HEK293 (cell line): ENCODE measurements at regions not wholly inside any gene's neighbourhood (a gene's known extent, or its start where the extent isn't known, plus 50 kb on each side); places are given as distances from the start of the nearest gene placed in this dataset.

Experiments used
- CTCF ChIA-PET: fragments of 350-600 bp; formaldehyde crosslinking; extraction: SDS; loops from one replicate; lab custom pipeline; 2021; ENCODE audit warnings: antibody characterized with exemption; lab: Yijun Ruan, JAX
- POLR2A ChIA-PET: fragments of 300-600 bp; formaldehyde crosslinking; extraction: SDS; loops from one replicate; lab custom pipeline; 2020; ENCODE audit warnings: antibody characterized with exemption, inconsistent platforms; lab: Yijun Ruan, JAX
- H3K27ac ChIP-seq: fragments of 200-500 bp; sonication (Bioruptor generic); 2 replicates; pipeline ENCODE4 v1.5.1; 2014; ENCODE audit warnings: low read depth, low read length, control low read depth, inconsistent platforms; ENCODE audit errors: extremely low read depth
- H3K36me3 ChIP-seq, 2 experiments: fragments of 200-500 bp in 1 of 2; sonication (Bioruptor generic) in 1 of 2; 1 replicate in 1 of 2; 2 replicates in 1 of 2; pipeline ENCODE4 v1.5.1; 2014 to 2017; ENCODE audit warnings: inconsistent platforms in 2 of 2, low read length in 2 of 2; ENCODE audit not compliant: control insufficient read depth in 2 of 2, insufficient read depth in 1 of 2
- H3K4me1 ChIP-seq: fragments of 200-500 bp; sonication (Bioruptor generic); 2 replicates; pipeline ENCODE4 v1.5.1; 2014; ENCODE audit warnings: mild to moderate bottlenecking, low read length, inconsistent platforms; ENCODE audit not compliant: control insufficient read depth, insufficient read depth
- H3K4me3 ChIP-seq: 2 replicates; pipeline ENCODE4 v1.5.1; 2011; ENCODE audit warnings: low read depth, mild to moderate bottlenecking, control low read depth, low read length, moderate library complexity
- H3K9me3 ChIP-seq: fragments of 200-500 bp; sonication (Bioruptor generic); 2 replicates; pipeline ENCODE4 v1.5.1; 2014; ENCODE audit warnings: low read depth, low read length, inconsistent platforms; ENCODE audit not compliant: control insufficient read depth, insufficient read depth
- GFI1B ChIP-seq: fragments of 450-650 bp; formaldehyde crosslinking; IDR thresholded peaks from 2 replicates; pipeline ENCODE4 v1.5.1; 2016; ENCODE audit warnings: missing biosample characterization, missing genetic modification characterization
- GLIS1 ChIP-seq: fragments of 450-650 bp; formaldehyde crosslinking; IDR thresholded peaks from 2 replicates; pipeline ENCODE4 v1.5.1; 2016; ENCODE audit warnings: missing biosample characterization, missing genetic modification characterization
- SP7 ChIP-seq: fragments of 450-650 bp; formaldehyde crosslinking; IDR thresholded peaks from 2 replicates; pipeline ENCODE4 v1.5.1; 2016; ENCODE audit warnings: missing biosample characterization, missing genetic modification characterization
- ZBTB1 ChIP-seq: fragments of 450-650 bp; formaldehyde crosslinking; IDR thresholded peaks from 2 replicates; pipeline ENCODE4 v1.5.1; 2016; ENCODE audit warnings: missing biosample characterization, missing genetic modification characterization
- ZNF184 ChIP-seq: fragments of 450-650 bp; IDR thresholded peaks from 2 replicates; pipeline ENCODE4 v1.5.1; 2018; ENCODE audit warnings: missing biosample characterization, mild to moderate bottlenecking, missing genetic modification characterization
- ZNF239 ChIP-seq: fragments of 450-650 bp; formaldehyde crosslinking; IDR thresholded peaks from 2 replicates; pipeline ENCODE4 v1.5.1; 2016; ENCODE audit warnings: missing biosample characterization, missing genetic modification characterization
- ZNF423 ChIP-seq: fragments of 450-650 bp; formaldehyde crosslinking; IDR thresholded peaks from 2 replicates; pipeline ENCODE4 v1.5.1; 2016; ENCODE audit warnings: missing biosample characterization, missing genetic modification characterization
- TF ChIP-seq, protein P1 (sequence below): fragments of 450-650 bp; formaldehyde crosslinking; IDR thresholded peaks from 2 replicates; pipeline ENCODE4 v1.5.1; 2017; ENCODE audit warnings: missing biosample characterization, missing genetic modification characterization
- TF ChIP-seq, protein P2 (sequence below): fragments of 450-650 bp; formaldehyde crosslinking; IDR thresholded peaks from 2 replicates; pipeline ENCODE4 v1.5.1; 2016; ENCODE audit warnings: missing biosample characterization, missing genetic modification characterization, low read depth

DNA sequence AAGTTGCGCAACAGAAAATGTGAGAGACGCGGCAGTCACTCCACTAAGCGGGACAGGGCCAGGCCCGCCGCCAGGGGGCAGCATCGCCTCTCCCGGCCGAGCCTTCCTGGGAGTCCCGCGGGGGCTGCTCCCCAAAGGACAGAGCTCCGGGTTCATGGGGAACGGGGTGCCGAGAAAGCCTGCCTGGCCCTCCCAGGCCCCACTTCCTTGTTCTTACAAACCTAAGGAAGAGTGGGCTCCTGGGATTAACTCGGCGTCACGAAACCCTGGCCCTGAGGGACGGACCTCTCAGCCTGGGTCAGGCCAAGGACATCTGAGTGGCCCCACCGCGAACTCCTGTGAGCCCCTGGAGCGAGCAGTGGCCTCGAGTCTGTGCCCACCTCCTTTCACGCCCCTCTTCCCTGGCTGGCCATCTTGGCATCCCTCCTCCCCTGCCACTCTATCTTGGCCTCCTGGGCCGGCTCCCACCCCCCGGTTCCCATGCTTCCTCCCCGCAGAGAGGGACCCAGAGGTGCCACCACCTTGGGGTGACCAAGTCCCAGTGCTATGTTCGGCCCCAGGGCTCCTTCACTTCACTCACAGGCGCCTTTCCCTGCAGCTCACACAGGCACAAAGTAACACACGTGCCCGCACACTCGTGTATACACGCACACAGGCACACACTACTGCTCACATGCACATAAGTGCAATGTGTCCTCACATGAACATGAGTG is 99.9 kb upstream of the FGF3 start (continued):
- TF ChIP-seq SP7 (tag by site-specific recombination) (0 out of 2 replicates have a peak, but pooled peaks have one; percentile 34), ZBTB1 (tag by site-specific recombination) (no peak), ZNF423 (tag by site-specific recombination) (0 out of 2 replicates have a peak, but pooled peaks have one; percentile 19)
- TF ChIP-seq, all 188 proteins: peak for 7

DNA sequence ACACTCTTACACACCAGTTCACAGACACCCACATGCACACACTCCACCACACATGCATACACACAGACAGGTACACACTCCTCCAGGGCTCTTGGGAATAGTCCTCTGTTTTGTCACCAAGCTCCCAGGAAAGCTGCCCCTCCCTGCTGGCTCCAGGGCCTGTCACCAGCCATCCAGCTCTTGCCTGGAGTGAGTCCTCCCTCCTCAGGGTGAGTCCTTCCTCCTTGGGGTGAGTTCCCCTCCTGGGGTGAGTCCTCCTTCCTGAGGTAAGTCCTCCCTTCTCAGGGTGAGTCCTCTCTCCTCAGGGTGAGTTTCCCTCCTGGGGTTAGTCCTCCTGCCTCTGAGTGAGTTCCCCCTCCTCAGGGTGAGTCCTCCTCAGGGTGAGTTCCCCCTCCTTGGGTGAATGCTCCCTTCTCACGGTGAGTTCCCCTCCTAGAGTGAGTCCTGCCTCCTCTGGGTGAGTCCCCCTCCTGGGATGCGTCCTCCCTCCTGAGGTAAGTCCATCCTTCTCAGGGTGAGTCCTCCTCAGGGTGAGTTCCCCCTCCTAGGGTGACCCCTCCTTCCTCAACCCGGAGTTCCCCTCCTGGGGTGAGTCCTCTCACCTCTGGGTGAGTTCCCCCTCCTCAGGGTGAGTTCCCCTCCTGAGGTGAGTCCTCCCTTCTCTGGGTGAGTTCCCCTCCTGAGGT is 100.6 kb upstream of the FGF3 start:
- no peak overlapping the region for H3K27ac ChIP-seq
- ChIA-PET POLR2A (no interaction called here), CTCF (interaction anchor here (0.7 to 2.0 kb wide), 13 partner anchors 9 to 281 kb away, joined by 3 to 13 read pairs (median 7); no protein-coding TSS in a partner anchor)
- no peak overlapping the region for H3K4me3 ChIP-seq
- TF ChIP-seq GLIS1 (tag by site-specific recombination) (peak; percentile 54), GFI1B (tag by site-specific recombination) (no peak)
- TF ChIP-seq, protein P1, sequence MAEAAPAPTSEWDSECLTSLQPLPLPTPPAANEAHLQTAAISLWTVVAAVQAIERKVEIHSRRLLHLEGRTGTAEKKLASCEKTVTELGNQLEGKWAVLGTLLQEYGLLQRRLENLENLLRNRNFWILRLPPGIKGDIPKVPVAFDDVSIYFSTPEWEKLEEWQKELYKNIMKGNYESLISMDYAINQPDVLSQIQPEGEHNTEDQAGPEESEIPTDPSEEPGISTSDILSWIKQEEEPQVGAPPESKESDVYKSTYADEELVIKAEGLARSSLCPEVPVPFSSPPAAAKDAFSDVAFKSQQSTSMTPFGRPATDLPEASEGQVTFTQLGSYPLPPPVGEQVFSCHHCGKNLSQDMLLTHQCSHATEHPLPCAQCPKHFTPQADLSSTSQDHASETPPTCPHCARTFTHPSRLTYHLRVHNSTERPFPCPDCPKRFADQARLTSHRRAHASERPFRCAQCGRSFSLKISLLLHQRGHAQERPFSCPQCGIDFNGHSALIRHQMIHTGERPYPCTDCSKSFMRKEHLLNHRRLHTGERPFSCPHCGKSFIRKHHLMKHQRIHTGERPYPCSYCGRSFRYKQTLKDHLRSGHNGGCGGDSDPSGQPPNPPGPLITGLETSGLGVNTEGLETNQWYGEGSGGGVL, result 0 out of 2 replicates have a peak, but pooled peaks have one; percentile 17
- H3K36me3 ChIP-seq, result no peaks in the 10 kb centered on the region
- H3K4me1 ChIP-seq, result no peaks in the 10 kb centered on the region
- no peaks in the 10 kb centered on the region for H3K9me3 ChIP-seq

DNA sequence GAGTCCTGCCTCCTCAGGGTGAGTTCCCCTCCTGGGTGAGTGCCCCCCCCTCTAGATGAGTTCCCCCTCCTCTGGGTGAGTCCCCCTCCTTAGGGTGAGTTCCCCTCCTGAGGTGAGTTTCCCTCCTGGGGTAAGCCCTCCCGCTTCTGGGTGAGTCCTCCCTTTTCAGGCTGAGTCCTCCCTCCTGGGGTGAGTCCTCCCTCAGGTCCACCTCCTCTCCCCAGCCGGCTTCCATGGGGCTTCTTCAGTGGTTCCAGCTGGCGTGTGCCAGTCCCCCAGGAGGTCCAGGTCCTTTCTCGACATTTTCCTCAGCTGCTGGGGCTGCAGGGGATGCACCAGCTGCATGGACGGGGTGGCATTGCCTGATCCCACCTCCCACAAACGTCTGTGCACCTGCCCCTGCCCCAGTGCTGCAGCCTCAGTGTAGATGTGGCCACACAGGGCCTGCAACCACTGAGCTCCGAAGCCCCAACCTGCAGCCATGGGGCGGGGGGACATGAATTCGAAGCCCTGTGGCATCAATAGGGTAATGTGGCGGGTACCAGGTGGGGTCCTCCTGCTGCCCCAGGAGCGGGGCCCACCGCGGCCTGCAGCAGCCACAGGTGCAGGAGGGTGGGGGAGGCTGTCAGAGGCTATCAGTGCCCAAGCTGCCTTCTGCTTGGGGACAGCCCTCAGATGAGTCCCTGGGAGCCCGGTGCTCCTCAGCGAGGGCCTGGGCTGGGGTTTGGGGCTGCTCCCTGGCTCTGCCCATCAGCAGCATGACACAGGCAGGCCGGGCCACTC is 101.3 kb upstream of the FGF3 start:
- TF ChIP-seq ZNF239 (tag by site-specific recombination), result no peak
- TF ChIP-seq, protein P1, result 0 out of 2 replicates have a peak, but pooled peaks have one; percentile 3
- TF ChIP-seq ZBTB1 (tag by site-specific recombination), result no peak
- TF ChIP-seq, protein P2, sequence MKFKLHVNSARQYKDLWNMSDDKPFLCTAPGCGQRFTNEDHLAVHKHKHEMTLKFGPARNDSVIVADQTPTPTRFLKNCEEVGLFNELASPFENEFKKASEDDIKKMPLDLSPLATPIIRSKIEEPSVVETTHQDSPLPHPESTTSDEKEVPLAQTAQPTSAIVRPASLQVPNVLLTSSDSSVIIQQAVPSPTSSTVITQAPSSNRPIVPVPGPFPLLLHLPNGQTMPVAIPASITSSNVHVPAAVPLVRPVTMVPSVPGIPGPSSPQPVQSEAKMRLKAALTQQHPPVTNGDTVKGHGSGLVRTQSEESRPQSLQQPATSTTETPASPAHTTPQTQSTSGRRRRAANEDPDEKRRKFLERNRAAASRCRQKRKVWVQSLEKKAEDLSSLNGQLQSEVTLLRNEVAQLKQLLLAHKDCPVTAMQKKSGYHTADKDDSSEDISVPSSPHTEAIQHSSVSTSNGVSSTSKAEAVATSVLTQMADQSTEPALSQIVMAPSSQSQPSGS, result no peak
- TF ChIP-seq ZNF184, result no peak
- peak; percentile 35; the same call in 1 of the 2 replicates for TF ChIP-seq GLIS1 (tag by site-specific recombination)
- Histone ChIP-seq H3K9me3 (no peaks in the 10 kb centered on the region), H3K4me1 (no peaks in the 10 kb centered on the region), H3K36me3 (no peaks in the 10 kb centered on the region), H3K27ac (no peak overlapping the region), H3K4me3 (no peak overlapping the region)
- CTCF ChIA-PET, result interaction anchor here (0.5 to 1.7 kb wide), 3 partner anchors 10 to 278 kb away, joined by 3 to 8 read pairs (median 4); no protein-coding TSS in a partner anchor
- POLR2A ChIA-PET, result no interaction called here
